ENCODE measurements at regions not wholly inside any gene's neighbourhood (a gene's known extent, or its start where the extent isn't known, plus 50 kb on each side); places are given as distances from the start of the nearest gene placed in this dataset.
A peak's percentile ranks its signal among the peaks of the same experiment; 100 is the strongest.

DNA sequence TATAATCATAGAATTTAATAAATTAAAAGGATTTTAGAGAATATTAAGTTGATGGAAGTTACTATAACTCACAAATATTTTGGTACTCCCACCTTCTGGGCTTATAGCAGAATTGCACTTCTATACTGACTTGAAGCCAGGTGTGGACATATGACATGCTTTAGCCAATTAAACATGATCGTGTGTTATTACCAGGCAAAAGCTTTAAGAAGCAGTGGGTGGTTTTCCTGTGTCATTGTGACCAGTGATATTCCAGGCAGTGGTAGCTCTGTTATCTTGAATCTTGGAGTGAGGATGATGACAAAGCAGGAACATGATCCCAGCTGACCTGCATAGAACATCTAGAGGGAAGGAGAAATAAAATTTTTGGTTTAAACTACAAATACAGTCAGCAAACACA lies 370.9 kb upstream of the ZEB2 start:
- TF ChIP-seq, protein P1, sequence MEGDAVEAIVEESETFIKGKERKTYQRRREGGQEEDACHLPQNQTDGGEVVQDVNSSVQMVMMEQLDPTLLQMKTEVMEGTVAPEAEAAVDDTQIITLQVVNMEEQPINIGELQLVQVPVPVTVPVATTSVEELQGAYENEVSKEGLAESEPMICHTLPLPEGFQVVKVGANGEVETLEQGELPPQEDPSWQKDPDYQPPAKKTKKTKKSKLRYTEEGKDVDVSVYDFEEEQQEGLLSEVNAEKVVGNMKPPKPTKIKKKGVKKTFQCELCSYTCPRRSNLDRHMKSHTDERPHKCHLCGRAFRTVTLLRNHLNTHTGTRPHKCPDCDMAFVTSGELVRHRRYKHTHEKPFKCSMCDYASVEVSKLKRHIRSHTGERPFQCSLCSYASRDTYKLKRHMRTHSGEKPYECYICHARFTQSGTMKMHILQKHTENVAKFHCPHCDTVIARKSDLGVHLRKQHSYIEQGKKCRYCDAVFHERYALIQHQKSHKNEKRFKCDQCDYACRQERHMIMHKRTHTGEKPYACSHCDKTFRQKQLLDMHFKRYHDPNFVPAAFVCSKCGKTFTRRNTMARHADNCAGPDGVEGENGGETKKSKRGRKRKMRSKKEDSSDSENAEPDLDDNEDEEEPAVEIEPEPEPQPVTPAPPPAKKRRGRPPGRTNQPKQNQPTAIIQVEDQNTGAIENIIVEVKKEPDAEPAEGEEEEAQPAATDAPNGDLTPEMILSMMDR (conservative IDR thresholded peaks at IDR 0.05; ENCODE audit: low read depth in 2 of 2), result peak; percentile 19 to 20; a peak in 3 of 4 replicates
- no peak for TF ChIP-seq EZH2phosphoT487 (IDR thresholded peaks at IDR 0.05; ENCODE audit: unreplicated experiment)

All from GM23338 (cell line).